Fibroblast of skin of scalp (primary cell): ENCODE measurements at regions not wholly inside any gene's neighbourhood (a gene's known extent, or its start where the extent isn't known, plus 50 kb on each side); places are given as distances from the start of the nearest gene placed in this dataset.
"Not testable (repeated sequence)": the region's sequence is repeated elsewhere in the genome, so short reads cannot be mapped to it uniquely, and the experiment has no call there.

ENCODE experiments used
- DNase-seq: peaks from one replicate; pipeline ENCODE4 v3.0.0-alpha.2; 2013

DNA sequence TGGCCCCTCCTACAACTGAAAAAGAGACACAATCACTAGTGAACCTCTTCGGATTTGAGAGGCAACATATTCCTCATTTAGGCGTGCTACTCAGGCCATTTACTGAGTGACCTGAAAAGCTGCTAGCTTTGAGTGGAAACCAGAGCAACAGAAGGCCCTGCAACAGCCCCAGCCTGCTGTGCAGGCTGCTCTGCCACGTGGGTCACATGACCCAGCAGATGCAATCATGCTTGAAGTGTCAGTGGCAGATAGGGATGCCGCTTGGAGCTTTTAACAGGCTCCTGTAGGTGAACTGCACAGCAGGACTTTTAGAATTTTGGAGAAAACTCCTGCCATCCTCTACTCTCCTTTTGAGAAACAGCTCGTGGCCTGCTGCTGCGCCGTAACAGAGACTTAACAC, 578.6 kb upstream of the RAB6C start:
- DNase-seq, result no peak

DNA sequence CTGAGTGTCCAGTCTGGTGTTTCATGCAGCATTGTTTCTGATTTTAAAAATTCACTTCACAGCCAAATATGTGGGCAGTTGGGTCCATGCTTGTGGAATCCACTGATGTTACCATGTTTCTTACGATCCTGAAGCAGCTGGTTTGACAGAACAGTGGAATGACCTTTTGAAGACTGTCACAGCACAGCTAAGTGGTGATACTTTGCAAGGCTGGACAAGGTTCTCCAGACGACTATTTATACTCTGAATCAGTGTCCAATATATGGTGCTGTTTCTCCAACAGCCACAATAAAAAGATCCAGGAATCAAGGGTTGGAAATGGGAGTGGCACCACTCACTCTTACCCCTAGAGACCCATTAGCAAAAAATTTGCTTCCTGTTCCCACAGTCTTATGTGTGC, 577.4 kb upstream of the RAB6C start:
- no peak for DNase-seq

DNA sequence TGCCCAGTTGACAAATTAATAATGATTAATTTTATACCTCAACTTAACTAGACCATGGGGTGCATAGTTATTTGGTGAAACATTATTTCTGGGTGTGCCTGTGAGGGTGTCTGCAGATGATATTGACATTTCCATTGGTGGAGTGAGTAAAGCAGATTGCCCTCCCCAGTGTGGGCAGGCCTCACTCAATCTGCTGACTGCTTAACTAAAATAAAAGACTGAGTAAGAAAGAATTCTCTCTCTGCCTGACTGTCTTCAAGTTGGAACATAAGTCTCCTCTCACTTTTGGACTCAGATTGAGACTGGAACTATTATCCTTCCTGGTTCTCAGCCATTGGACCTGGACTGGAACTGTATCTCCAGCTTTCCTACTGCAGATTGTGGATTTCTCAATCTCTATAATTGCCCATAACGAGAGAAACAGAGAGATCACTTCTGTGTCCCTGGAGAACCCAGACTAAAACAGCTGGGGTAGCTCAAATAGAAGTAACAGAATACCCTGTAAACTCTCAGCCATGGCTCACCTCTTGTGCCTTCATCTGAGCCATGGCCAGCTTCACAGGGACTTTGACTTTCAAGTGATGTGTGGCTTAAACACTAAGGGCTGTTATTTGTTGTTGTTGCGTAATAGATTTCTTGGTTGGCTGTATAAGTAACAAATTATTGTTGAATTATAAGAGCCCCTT, 575.3 kb upstream of the RAB6C start:
- no peak for DNase-seq

DNA sequence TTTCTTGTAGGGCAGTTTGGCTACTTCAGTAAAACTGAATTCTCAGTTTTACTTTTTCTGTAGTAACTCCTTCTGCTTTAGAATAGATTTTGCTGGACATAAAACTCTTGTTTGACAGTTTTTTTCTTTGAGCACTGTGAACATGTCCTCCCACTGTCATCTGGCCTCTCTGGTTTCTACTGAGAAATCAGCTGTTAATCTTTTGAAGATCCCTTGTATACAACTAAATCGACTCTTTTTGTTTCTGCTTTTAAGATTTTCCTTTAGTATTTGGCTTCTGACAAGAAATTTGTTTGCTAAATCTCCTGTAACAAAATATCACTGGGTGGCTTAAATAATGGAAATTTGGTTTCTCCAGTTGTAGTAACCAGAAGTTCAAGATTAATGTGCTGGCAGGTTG, 570.9 kb upstream of the RAB6C start:
- no peak for DNase-seq

DNA sequence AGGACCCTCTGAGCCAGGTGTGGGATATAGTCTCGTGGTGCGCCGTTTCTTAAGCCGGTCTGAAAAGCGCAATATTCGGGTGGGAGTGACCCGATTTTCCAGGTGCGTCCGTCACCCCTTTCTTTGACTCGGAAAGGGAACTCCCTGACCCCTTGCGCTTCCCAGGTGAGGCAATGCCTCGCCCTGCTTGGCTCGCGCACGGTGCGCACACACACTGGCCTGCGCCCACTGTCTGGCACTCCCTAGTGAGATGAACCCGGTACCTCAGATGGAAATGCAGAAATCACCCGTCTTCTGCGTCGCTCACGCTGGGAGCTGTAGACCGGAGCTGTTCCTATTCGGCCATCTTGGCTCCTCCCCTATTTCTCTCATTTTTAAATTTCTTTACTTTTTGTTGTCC, 562.4 kb upstream of the RAB6C start:
- DNase-seq, result not testable (repeated sequence)

DNA sequence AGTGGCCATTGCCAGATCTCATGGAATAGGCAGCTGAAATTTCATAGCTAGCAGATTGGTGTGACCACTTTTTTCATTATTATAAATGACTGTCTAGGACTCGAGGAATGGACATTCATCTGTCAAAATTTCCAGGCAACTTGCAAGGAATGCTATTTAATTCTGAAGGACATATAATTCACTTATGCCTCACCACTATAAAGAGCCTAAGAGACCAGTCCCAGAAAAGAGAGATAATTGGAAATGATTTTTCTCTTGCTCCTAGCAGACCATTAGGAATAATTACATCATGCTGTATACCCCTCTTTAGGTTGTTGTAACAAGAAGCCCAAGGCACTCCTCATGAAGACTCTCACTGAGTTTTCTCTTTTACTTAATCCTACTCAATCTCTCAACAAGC, 557.4 kb upstream of the RAB6C start:
- no peak for DNase-seq

DNA sequence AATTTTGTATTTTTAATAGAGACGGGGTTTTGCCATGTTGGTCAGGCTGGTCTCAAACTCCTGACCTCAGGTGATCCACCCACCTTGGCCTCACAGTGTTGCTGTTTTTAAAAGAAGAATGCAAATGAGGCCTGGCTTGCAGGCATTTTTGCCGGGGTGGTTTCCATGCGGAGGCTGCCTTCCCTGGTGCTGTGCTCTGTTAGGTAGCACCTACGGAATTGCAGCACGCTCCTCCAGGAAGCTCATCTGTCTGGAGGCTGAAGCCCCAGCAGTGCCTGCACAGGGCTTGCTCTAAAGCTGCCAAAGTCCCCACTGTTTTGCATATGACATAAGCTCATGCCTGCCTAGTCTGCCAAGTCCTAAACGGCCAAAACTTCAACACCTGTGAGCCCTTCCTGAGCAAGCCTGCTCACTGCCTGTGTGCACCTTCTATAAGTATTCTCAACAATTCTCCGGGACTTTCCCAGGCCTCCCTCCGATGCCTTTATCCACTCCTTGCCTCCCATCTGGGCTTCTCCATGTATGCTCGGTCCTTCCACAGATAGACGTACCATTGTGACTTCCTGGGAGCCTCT, 551.3 kb upstream of the RAB6C start:
- DNase-seq, result no peak

DNA sequence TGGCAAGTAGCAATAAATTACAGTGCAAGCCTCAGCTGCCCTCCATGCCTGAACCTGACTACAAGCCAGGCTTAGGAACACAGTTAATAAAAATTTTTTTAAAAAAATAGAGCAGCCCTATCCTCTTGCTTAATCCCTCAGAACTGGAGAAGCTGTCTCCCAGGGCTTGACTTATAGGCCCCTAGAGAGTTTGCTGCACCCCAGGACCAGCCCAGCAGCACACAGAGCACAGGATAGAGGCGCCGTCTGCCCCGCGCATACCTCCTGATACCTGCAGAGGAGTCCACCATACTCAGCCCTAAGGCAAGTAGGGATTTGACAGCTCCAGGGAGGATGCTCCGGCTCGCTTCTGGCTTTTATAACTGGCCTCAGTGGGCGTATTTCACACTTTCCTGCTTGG, 548.6 kb upstream of the RAB6C start:
- no peak for DNase-seq

DNA sequence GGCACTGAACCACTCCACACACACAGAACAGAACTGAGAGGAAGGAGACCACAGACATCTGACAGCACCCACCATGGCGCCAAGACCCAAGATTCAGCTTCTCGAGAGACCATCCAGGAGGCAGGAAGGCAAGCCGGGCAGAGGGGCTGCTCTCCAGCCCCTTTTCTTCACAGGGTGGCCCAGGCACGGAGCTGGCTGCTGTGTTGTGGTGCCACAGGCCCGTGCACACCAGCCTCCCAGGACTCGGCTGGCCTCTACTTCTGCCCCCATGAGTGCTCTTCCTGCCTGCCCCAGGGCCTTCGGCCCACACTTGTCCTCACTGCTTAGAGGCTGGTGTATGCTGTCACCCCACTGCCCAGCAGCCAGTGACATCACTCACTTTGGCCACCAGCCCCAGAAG, 547.6 kb upstream of the RAB6C start:
- DNase-seq, result no peak

DNA sequence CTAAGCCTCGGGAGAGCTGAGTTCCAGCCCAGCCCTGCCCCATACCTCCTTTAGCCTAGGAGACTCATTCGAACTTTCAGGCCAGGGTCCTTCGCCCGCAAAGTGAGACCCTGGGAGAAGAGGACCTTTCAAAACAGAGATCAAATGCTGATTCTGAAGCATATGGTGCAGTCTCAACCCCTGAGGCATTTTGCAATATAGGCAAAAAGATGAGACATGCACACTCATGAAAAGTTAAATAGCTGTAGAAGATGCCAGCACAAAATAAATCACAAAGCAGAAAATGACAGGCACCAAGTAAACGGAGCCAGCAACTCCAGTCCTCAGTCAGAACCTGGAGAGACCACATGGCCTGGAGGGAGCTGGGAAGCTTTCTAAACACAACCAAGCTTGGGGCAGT, 542.7 kb upstream of the RAB6C start:
- no peak for DNase-seq

DNA sequence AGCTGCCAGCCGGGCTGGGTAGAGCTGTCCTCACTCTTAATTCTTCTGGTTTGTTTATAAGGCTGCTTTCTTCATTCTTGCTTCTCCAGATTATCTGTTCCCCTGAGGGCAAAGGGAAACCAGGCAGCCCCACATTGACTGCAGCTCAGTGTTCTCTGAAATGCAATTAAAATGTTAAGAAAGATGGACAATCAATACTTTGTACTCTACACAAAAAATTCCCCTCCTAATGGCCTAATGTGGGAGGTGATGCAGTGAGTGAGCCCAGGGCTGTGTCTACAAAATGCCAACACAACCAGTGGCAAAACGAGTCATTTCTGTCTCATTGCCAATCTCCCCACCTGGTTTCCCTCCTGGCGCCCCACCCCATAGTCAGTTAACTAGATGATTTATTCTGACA, 541.7 kb upstream of the RAB6C start:
- no peak for DNase-seq

DNA sequence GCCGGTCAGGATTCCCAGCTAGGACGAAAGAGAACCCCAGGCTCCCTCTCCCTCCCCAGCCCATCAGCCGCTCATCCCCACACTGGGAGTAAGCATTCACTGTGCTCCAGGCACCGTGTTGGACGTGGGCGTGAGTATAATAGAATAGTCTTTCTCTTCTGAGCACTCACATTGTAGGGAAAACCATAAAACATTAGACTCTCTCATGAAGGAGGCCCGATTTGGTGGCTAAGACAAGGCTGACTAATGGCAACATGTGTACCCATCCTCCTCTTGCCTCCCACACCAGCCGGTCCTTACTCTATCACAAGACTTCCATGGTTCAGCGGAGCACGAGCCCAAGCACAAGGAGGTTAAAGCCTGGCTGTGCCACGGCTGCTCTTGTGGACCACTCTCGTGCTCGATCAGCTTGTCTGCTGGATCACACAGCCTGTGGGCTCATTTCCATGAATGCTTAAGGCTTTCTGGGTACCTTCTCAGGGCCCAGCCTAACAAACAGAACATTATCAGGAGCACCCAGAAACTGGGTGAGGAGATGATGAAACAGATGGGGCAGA, 540.9 kb upstream of the RAB6C start:
- no peak for DNase-seq

DNA sequence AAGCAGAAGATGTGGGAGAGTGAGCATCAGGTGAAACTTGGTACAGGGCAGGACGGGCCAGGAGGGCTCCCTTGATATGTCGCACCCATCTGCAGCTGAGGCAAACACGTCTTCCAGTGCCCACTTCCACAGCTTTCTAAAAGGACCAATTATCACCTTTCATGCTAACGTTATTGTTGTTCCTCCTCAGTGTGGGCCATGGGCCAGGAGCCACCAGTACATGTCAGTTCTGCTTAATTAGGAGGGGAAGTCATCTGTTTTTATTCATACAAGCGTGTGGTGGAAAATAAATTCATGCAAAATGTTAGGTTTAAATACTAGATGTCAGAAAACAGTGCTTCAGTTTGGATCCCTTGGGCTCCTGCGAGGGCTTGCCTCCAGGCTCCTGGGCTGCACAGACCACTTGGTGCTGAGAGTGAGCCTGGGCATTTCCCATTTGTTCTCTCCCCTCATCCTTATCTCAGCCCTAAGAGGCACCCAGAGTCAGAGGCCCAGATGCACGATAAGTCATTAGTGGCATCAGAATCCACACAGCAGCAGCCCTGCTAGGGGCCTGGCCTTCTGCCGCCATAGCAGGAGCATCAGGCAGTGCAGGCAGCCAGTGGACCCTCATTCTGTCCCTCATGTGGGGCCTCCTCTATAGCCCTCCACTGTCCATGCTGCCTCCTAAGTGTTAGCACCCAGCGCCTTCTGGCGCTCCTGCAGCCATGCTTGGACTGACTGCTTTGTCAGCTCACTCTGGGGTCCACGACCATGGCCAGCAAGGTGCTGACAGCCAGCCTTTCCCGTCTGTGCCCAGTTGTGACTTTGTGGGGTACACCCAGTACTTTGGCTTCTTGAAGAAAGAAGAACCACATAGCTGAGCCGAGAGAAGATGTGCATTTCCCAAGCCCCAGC, 539.8 kb upstream of the RAB6C start:
- no peak for DNase-seq

DNA sequence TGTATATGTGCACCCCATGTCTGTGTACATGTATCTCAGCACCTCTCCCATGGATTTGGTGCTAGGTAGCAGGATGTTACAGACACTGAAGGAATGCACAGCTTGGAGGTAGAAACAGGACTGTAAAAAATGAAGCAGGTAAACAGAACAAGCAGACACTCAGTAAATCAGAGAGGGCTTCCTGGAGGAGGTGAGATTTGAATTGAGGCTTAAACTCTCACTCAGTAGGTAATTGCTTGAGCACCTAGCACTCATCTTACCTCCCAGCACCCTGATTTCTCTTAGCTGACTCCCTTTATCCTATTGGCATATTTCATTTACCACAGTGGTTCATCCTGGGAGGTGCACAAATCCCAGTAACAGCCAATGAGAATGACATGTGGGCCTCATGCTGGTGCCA, 537.9 kb upstream of the RAB6C start:
- DNase-seq, result no peak

DNA sequence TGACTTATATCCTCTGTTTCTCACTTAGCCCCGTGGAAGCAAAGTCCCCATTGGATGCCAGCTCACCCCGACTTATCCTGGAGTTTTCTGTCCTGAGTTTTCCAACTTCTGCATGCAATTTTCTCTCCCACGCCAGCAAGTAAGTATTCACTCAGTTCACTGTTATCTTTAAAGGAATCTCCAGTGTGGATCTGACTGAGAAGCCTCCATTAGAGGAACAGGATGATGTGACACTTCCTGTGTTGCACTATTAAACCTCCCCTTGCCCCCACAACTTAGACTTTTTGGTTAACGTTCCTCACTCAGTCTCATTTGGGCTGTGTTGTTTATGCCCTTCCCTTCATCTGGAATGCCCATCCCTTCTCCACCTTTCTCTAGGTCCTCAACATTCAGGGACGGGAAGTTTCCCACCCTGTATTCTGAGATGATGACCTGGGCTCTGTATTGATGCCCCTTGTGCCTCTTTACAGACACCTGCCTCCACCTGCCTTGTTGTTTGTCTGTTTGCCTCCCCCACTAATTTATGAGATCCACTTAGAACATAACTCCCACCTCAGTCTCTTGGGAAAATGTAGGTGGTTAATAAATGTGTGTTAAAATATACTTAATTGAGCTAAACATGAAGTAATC, 536.1 kb upstream of the RAB6C start:
- DNase-seq, result no peak

DNA sequence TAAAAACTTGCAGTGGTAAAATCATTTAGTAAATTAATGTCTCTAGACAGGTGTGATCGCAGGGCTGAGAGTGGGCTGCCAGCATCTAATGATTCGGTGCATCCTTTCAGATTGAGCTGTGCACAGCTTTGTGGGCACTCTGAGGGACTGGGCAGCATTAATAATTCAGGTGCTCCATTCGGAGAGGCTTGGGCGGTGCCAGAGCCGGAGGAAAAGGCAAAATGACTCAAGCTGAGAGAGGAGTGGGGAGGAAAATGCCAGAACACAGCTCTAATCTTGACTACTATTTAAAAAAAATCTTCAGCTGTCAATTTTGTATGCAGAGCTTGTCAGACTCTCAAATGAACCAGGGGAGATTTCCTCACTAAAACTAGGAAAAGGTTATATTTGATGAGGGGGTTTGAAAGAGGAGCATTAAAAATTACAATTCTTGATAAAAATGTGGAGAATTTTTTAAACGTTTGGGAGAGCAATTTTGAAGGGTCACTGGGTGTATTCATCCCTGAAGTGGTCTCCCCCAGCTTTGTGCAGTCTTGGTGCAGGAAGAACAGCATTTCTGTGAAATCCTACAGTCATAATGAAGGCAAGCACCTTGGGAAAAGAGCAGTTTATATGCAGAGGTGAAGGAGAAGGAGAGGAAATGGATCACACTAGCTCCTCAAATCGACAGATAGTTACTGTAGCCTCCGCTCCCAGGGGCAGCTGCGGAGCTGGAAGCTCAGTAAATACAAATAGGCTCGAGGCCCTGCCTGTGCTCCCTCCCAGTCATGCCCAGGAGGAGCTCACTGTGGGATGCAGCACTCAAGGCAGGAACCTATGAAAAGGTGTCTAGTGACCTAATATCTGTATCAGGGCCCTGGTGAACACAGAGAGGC, 535.4 kb upstream of the RAB6C start:
- no peak for DNase-seq

DNA sequence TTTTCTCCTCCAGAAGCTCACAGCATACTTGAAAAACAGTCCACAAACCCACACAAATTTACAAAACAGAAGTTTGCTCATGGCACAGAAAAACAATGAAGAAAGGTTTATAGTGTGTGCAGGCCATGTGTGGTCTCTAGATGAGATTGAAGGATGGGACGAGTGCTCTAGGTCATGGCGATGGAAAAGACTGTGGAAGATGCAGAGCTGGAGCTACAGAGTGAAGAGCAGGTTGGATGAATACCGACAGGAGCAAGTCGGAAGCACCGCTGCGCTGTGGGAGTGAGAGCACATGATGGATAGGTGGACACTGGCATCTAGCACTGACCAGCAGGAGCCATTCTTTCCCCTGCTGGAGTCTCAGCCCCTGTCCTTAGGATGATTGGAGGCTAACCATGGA, 534.7 kb upstream of the RAB6C start:
- no peak for DNase-seq

DNA sequence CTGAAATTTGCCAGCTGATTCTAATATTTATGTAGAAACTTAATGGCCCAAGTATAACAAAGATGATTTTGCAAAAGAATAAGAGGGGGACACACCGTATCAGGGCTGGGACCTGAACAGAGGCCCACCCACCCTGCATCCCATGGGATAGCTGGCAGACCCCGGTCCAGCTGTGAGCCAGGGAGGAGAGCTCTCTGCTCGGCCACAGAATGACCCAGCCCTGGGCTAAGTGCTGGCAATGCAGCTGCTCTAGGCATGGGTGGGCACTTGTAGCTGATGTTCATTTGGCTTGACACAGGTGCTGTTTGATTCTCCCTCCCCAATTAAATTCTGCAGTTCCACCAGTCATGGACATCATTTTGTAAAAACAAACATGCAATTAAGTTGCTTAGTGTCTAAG, 522.8 kb upstream of the RAB6C start:
- DNase-seq, result no peak

DNA sequence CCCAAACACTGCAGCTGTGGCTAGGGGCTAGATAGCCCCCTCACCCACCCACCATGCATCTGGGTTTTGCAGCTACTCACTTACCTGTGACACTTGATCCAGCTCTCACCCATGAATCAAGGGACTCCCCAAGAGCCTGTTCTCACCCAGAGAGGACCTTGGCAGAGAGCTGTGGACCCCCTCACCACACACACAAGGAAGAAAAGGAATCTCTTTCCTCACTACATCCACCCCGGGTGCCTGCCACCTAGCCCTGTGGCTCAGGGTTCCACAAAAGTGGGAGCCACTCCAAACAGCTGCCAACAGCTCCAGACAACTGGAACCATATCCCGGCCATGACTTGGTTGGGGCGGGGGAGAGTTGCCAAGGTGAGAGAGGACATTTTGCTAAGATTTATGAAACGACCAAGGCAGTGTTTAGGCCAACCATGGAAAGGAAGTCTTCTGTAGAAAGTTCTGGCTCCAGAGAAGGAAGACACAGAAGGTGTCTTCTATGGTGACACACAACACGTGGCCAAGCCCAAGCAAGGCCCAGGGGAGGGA, 522.1 kb upstream of the RAB6C start:
- no peak for DNase-seq

DNA sequence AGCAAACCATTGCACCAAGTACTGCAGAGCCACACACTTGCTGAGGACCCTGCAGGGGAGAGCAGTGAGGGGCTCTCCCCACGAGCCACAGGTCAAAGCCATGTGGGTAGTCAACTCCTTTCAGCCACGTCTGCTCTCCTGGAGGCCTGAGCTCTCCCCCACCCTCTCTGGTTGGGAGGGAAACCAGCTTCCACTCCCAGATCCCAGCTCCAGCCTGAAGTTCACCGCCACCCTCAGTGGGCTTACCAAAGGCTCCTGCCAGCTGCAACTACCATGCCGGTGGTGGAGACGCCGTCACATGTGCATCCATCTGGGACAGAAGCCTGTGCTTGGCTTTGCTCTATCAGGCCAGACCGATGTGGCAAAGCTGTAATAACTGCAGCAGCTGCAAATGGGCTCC, 521.5 kb upstream of the RAB6C start:
- no peak for DNase-seq

DNA sequence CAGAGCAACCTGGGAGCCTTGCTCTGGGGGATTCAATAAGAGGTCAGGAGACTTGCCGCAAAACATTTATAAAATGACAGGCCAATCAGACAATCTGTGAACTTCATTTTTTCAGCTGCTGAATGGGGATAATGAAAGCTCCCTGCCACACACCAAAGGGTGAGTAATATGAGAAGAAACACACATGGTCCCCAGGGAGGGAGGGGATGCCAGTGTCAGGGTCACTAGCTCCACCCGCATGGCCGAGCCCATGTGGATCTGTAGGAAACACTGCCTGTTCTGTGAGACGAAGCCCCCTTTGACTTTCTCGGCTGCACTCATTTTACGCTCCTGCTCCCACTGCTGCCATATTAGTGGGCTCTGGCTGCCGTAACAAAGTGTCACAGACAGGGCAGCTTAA, 521.0 kb upstream of the RAB6C start:
- DNase-seq, result no peak
